ENCODE measurements at regions not wholly inside any gene's neighbourhood (a gene's known extent, or its start where the extent isn't known, plus 50 kb on each side); places are given as distances from the start of the nearest gene placed in this dataset.
A peak's percentile ranks its signal among the peaks of the same experiment; 100 is the strongest.

DNA sequence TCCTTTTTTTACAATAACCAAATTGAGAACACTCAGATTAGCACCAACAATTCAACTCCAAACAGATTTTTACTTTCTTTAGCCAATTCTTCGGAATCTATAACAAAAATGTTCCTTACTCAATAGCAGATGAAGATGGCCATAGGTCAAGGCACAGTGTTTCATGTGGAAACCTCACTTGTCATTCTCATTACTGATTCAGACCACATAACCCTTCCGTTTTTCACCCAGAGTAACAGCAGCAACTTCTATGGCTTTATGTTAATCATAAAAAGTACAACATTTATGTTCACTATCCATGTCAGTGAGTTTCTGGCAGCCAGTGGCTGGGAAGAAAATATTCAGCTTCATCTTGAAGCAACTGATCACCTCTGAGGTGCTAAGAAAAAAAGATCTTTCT is 358.3 kb upstream of the TECRL start:
- no peak for DNase-seq (ENCODE audit: low spot score)
- no peak overlapping the region for H3K4me3 ChIP-seq
- H3K9me2 ChIP-seq (ENCODE audit: insufficient read depth) = no peaks in the 10 kb centered on the region
- Mint-ChIP-seq H3K4me1 (peaks cover 8% of the 10 kb centered on the region), H3K27me3 (ENCODE audit: insufficient read depth, low read depth, poor library complexity) (no peaks in the 10 kb centered on the region), H3K27ac (no peak overlapping the region), H3K4me3 (no peak overlapping the region), H3K9me3 (no peaks in the 10 kb centered on the region; the same call in 2 of the 3 replicates), H3K36me3 (ENCODE audit: low read depth) (peaks cover 4% of the 10 kb centered on the region)
- TF ChIP-seq EZH2 (IDR thresholded peaks at IDR 0.05; ENCODE audit: low read depth, unreplicated experiment) (no peak), NANOG (IDR thresholded peaks at IDR 0.05; ENCODE audit: borderline replicate concordance) (no peak), STAT1 (IDR thresholded peaks at IDR 0.05; ENCODE audit: unreplicated experiment) (no peak), ZNF114 (CRISPR knock-in tag; IDR thresholded peaks at IDR 0.05) (no peak), ZNF331 (CRISPR knock-in tag; IDR thresholded peaks at IDR 0.05; ENCODE audit: low read depth) (no peak), CREB1 (CRISPR knock-in tag; IDR thresholded peaks at IDR 0.05; ENCODE audit: low read depth) (no peak), EZH2phosphoT487 (IDR thresholded peaks at IDR 0.05; ENCODE audit: unreplicated experiment) (no peak), POLR2AphosphoS5 (IDR thresholded peaks at IDR 0.05; ENCODE audit: low read depth) (no peak), JUNB (IDR thresholded peaks at IDR 0.05; ENCODE audit: unreplicated experiment) (no peak)
- TF ChIP-seq, protein P1, sequence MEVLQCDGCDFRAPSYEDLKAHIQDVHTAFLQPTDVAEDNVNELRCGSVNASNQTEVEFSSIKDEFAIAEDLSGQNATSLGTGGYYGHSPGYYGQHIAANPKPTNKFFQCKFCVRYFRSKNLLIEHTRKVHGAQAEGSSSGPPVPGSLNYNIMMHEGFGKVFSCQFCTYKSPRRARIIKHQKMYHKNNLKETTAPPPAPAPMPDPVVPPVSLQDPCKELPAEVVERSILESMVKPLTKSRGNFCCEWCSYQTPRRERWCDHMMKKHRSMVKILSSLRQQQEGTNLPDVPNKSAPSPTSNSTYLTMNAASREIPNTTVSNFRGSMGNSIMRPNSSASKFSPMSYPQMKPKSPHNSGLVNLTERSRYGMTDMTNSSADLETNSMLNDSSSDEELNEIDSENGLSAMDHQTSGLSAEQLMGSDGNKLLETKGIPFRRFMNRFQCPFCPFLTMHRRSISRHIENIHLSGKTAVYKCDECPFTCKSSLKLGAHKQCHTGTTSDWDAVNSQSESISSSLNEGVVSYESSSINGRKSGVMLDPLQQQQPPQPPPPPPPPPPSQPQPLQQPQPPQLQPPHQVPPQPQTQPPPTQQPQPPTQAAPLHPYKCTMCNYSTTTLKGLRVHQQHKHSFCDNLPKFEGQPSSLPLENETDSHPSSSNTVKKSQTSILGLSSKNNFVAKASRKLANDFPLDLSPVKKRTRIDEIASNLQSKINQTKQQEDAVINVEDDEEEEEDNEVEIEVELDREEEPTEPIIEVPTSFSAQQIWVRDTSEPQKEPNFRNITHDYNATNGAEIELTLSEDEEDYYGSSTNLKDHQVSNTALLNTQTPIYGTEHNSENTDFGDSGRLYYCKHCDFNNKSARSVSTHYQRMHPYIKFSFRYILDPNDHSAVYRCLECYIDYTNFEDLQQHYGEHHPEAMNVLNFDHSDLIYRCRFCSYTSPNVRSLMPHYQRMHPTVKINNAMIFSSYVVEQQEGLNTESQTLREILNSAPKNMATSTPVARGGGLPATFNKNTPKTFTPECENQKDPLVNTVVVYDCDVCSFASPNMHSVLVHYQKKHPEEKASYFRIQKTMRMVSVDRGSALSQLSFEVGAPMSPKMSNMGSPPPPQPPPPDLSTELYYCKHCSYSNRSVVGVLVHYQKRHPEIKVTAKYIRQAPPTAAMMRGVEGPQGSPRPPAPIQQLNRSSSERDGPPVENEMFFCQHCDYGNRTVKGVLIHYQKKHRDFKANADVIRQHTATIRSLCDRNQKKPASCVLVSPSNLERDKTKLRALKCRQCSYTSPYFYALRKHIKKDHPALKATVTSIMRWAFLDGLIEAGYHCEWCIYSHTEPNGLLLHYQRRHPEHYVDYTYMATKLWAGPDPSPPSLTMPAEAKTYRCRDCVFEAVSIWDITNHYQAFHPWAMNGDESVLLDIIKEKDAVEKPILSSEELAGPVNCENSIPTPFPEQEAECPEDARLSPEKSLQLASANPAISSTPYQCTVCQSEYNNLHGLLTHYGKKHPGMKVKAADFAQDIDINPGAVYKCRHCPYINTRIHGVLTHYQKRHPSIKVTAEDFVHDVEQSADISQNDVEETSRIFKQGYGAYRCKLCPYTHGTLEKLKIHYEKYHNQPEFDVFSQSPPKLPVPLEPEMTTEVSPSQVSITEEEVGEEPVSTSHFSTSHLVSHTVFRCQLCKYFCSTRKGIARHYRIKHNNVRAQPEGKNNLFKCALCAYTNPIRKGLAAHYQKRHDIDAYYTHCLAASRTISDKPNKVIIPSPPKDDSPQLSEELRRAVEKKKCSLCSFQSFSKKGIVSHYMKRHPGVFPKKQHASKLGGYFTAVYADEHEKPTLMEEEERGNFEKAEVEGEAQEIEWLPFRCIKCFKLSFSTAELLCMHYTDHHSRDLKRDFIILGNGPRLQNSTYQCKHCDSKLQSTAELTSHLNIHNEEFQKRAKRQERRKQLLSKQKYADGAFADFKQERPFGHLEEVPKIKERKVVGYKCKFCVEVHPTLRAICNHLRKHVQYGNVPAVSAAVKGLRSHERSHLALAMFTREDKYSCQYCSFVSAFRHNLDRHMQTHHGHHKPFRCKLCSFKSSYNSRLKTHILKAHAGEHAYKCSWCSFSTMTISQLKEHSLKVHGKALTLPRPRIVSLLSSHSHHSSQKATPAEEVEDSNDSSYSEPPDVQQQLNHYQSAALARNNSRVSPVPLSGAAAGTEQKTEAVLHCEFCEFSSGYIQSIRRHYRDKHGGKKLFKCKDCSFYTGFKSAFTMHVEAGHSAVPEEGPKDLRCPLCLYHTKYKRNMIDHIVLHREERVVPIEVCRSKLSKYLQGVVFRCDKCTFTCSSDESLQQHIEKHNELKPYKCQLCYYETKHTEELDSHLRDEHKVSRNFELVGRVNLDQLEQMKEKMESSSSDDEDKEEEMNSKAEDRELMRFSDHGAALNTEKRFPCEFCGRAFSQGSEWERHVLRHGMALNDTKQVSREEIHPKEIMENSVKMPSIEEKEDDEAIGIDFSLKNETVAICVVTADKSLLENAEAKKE (CRISPR knock-in tag; IDR thresholded peaks at IDR 0.05) = no peak
- TF ChIP-seq, protein P2, sequence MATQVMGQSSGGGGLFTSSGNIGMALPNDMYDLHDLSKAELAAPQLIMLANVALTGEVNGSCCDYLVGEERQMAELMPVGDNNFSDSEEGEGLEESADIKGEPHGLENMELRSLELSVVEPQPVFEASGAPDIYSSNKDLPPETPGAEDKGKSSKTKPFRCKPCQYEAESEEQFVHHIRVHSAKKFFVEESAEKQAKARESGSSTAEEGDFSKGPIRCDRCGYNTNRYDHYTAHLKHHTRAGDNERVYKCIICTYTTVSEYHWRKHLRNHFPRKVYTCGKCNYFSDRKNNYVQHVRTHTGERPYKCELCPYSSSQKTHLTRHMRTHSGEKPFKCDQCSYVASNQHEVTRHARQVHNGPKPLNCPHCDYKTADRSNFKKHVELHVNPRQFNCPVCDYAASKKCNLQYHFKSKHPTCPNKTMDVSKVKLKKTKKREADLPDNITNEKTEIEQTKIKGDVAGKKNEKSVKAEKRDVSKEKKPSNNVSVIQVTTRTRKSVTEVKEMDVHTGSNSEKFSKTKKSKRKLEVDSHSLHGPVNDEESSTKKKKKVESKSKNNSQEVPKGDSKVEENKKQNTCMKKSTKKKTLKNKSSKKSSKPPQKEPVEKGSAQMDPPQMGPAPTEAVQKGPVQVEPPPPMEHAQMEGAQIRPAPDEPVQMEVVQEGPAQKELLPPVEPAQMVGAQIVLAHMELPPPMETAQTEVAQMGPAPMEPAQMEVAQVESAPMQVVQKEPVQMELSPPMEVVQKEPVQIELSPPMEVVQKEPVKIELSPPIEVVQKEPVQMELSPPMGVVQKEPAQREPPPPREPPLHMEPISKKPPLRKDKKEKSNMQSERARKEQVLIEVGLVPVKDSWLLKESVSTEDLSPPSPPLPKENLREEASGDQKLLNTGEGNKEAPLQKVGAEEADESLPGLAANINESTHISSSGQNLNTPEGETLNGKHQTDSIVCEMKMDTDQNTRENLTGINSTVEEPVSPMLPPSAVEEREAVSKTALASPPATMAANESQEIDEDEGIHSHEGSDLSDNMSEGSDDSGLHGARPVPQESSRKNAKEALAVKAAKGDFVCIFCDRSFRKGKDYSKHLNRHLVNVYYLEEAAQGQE (IDR thresholded peaks at IDR 0.05; ENCODE audit: unreplicated experiment) = no peak
- TF ChIP-seq, protein P3, sequence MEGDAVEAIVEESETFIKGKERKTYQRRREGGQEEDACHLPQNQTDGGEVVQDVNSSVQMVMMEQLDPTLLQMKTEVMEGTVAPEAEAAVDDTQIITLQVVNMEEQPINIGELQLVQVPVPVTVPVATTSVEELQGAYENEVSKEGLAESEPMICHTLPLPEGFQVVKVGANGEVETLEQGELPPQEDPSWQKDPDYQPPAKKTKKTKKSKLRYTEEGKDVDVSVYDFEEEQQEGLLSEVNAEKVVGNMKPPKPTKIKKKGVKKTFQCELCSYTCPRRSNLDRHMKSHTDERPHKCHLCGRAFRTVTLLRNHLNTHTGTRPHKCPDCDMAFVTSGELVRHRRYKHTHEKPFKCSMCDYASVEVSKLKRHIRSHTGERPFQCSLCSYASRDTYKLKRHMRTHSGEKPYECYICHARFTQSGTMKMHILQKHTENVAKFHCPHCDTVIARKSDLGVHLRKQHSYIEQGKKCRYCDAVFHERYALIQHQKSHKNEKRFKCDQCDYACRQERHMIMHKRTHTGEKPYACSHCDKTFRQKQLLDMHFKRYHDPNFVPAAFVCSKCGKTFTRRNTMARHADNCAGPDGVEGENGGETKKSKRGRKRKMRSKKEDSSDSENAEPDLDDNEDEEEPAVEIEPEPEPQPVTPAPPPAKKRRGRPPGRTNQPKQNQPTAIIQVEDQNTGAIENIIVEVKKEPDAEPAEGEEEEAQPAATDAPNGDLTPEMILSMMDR (conservative IDR thresholded peaks at IDR 0.05; ENCODE audit: low read depth in 2 of 2) = no peak
- TF ChIP-seq, protein P4, sequence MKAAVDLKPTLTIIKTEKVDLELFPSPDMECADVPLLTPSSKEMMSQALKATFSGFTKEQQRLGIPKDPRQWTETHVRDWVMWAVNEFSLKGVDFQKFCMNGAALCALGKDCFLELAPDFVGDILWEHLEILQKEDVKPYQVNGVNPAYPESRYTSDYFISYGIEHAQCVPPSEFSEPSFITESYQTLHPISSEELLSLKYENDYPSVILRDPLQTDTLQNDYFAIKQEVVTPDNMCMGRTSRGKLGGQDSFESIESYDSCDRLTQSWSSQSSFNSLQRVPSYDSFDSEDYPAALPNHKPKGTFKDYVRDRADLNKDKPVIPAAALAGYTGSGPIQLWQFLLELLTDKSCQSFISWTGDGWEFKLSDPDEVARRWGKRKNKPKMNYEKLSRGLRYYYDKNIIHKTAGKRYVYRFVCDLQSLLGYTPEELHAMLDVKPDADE (IDR thresholded peaks at IDR 0.05) = no peak
- no peak for ATAC-seq
- peaks cover 11% of the 10 kb centered on the region for H3K4me1 ChIP-seq (ENCODE audit: insufficient read depth)
- H3K4me2 ChIP-seq = no peak overlapping the region
- no peaks in the 10 kb centered on the region for H3K79me2 ChIP-seq (replicated peaks; ENCODE audit: insufficient read depth)
- H3K36me3 ChIP-seq (ENCODE audit: insufficient read depth) = no peaks in the 10 kb centered on the region
- no peak overlapping the region for H3K27ac ChIP-seq (ENCODE audit: low read depth)
- H3F3A ChIP-seq (replicated peaks; ENCODE audit: low read depth) = no peaks in the 10 kb centered on the region
- H2AFZ ChIP-seq = 0 out of 2 replicates have a peak overlapping the region, but pooled peaks have one; percentile 14
- H4K20me1 ChIP-seq (replicated peaks; ENCODE audit: insufficient read depth) = no peaks in the 10 kb centered on the region
- no peaks in the 10 kb centered on the region for H3K27me3 ChIP-seq (ENCODE audit: insufficient read depth)

Measured in GM23338 (cell line).